Astrocyte (in vitro differentiated cells and primary cell): ENCODE measurements at regions not wholly inside any gene's neighbourhood (a gene's known extent, or its start where the extent isn't known, plus 50 kb on each side); places are given as distances from the start of the nearest gene placed in this dataset.

Experiments used
- DNase-seq: peaks from one replicate; pipeline ENCODE4 v3.0.0-alpha.2; 2010; ENCODE audit warnings: low read depth
- FAIRE-seq: peaks from 2 replicates; lab custom pipeline; 2011; peaks lifted over from hg19 to GRCh38; lab: Jason Lieb, UNC
- H2AFZ ChIP-seq: 2 replicates; pipeline ENCODE4 v1.6.0; 2012; ENCODE audit warnings: low read depth, low read length, inconsistent platforms
- H3K27ac ChIP-seq: 2 replicates; pipeline ENCODE4 v1.5.1; 2011; ENCODE audit warnings: low read depth, low read length, inconsistent platforms
- H3K27me3 ChIP-seq: 2 replicates; pipeline ENCODE4 v1.6.0; 2011; ENCODE audit warnings: low read length, inconsistent platforms; ENCODE audit not compliant: insufficient read depth
- H3K36me3 ChIP-seq: 2 replicates; pipeline ENCODE4 v1.5.1; 2011; ENCODE audit warnings: low read length, inconsistent platforms; ENCODE audit not compliant: insufficient read depth
- H3K4me1 ChIP-seq: 2 replicates; pipeline ENCODE4 v1.5.1; 2011; ENCODE audit warnings: low read length, inconsistent platforms; ENCODE audit not compliant: insufficient read depth
- H3K4me2 ChIP-seq: 2 replicates; pipeline ENCODE4 v1.6.0; 2012; ENCODE audit warnings: low read length, inconsistent platforms
- H3K4me3 ChIP-seq: 2 replicates; pipeline ENCODE4 v1.5.1; 2011; ENCODE audit warnings: low read depth, mild to moderate bottlenecking, low read length, inconsistent platforms; ENCODE audit not compliant: insufficient read depth
- H3K79me2 ChIP-seq: 2 replicates; pipeline ENCODE4 v1.6.0; 2012; ENCODE audit warnings: mild to moderate bottlenecking, low read length, inconsistent platforms; ENCODE audit not compliant: insufficient read depth
- H3K9ac ChIP-seq: 2 replicates; pipeline ENCODE4 v1.6.0; 2012; ENCODE audit warnings: mild to moderate bottlenecking, low read length, inconsistent platforms
- H3K9me3 ChIP-seq: 2 replicates; pipeline ENCODE4 v1.5.1; 2012; ENCODE audit warnings: low read depth, mild to moderate bottlenecking, low read length, inconsistent platforms; ENCODE audit not compliant: insufficient read depth
- H4K20me1 ChIP-seq: 2 replicates; pipeline ENCODE4 v1.6.0; 2012; ENCODE audit warnings: low read length, inconsistent platforms; ENCODE audit not compliant: insufficient read depth
- H3K27ac Mint-ChIP-seq: one replicate; pipeline ENCODE4 v1.8.0; 2021; ENCODE audit warnings: mild to moderate bottlenecking, mixed read lengths; ENCODE audit not compliant: unreplicated experiment
- H3K27me3 Mint-ChIP-seq: one replicate; pipeline ENCODE4 v1.8.0; 2021; ENCODE audit warnings: low read depth, mixed read lengths; ENCODE audit not compliant: unreplicated experiment
- H3K36me3 Mint-ChIP-seq: one replicate; pipeline ENCODE4 v1.8.0; 2021; ENCODE audit warnings: low read depth, mixed read lengths; ENCODE audit not compliant: unreplicated experiment
- H3K4me1 Mint-ChIP-seq: one replicate; pipeline ENCODE4 v1.8.0; 2021; ENCODE audit warnings: low read depth, mixed read lengths; ENCODE audit not compliant: unreplicated experiment
- H3K4me3 Mint-ChIP-seq: one replicate; pipeline ENCODE4 v1.8.0; 2021; ENCODE audit warnings: mild to moderate bottlenecking, moderate library complexity, mixed read lengths; ENCODE audit not compliant: unreplicated experiment
- H3K9me3 Mint-ChIP-seq: one replicate; pipeline ENCODE4 v1.8.0; 2021; ENCODE audit warnings: mild to moderate bottlenecking, mixed read lengths; ENCODE audit not compliant: unreplicated experiment
- EZH2 ChIP-seq: IDR thresholded peaks from 2 replicates; pipeline ENCODE4 v1.6.1; 2012; ENCODE audit warnings: mild to moderate bottlenecking, low read length, inconsistent platforms; ENCODE audit not compliant: insufficient read depth
- TF ChIP-seq, protein P1 (sequence below): IDR thresholded peaks from 2 replicates; pipeline ENCODE4 v1.5.1; 2011; ENCODE audit warnings: low read depth, mild to moderate bottlenecking, inconsistent platforms, low read length, moderate library complexity; ENCODE audit not compliant: insufficient read depth

DNA sequence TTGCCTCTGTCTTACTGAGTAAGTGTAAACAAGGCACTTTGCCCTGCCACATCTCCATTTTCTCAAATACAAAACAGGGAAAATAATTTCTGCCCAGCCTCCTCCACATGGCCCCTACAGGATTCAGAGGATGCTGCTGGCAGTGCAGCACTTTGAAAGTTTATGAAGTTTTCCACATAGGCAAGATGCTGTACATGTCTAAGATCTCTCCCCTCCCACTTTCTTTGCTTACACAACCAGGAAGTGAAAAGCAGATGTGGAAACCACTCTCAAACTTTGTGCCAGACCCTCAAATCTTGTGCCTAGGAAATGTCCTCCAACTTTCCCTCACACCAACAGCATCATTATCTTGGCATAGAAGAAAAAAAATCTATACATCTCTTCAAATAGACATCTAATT, 257.0 kb upstream of the LDB2 start:
- Mint-ChIP-seq H3K36me3 (no peaks in the 10 kb centered on the region), H3K9me3 (no peaks in the 10 kb centered on the region), H3K4me3 (no peak overlapping the region), H3K4me1 (peaks cover 2% of the 10 kb centered on the region), H3K27me3 (no peaks in the 10 kb centered on the region), H3K27ac (no peak overlapping the region)
- DNase-seq (no peak), FAIRE-seq (no peak)
- no peaks in the 10 kb centered on the region for H3K36me3 ChIP-seq
- no peaks in the 10 kb centered on the region for H3K79me2 ChIP-seq
- H3K4me2 ChIP-seq: no peak overlapping the region
- no peak overlapping the region for H3K4me3 ChIP-seq
- H4K20me1 ChIP-seq: no peaks in the 10 kb centered on the region
- no peaks in the 10 kb centered on the region for H3K9me3 ChIP-seq
- no peaks in the 10 kb centered on the region for H3K27me3 ChIP-seq
- no peak for TF ChIP-seq EZH2
- TF ChIP-seq, protein P1, sequence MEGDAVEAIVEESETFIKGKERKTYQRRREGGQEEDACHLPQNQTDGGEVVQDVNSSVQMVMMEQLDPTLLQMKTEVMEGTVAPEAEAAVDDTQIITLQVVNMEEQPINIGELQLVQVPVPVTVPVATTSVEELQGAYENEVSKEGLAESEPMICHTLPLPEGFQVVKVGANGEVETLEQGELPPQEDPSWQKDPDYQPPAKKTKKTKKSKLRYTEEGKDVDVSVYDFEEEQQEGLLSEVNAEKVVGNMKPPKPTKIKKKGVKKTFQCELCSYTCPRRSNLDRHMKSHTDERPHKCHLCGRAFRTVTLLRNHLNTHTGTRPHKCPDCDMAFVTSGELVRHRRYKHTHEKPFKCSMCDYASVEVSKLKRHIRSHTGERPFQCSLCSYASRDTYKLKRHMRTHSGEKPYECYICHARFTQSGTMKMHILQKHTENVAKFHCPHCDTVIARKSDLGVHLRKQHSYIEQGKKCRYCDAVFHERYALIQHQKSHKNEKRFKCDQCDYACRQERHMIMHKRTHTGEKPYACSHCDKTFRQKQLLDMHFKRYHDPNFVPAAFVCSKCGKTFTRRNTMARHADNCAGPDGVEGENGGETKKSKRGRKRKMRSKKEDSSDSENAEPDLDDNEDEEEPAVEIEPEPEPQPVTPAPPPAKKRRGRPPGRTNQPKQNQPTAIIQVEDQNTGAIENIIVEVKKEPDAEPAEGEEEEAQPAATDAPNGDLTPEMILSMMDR: no peak
- H3K4me1 ChIP-seq: no peaks in the 10 kb centered on the region
- no peak overlapping the region for H3K9ac ChIP-seq
- no peak overlapping the region for H2AFZ ChIP-seq
- H3K27ac ChIP-seq: no peak overlapping the region

DNA sequence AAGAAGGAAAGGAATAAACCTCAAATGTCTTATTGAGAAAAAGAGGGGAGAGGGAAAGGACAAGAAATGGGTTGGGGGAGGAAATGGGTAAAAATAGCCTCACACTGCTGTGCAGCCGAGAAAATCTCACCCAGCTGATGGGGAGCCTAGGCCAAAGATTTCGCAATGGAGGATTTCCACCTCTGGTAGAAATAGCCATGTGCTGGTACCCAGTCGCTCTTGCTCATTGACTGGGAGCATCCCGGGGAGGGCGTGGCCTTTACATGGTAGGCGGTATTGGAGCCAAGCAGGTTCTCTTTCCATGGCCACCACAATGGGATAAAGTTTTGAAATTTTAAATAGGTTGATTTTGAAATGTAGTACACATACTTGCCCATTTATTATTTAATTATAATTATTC, 255.1 kb upstream of the LDB2 start:
- Histone ChIP-seq H3K9ac (no peak overlapping the region), H3K4me3 (no peak overlapping the region), H4K20me1 (no peaks in the 10 kb centered on the region), H3K79me2 (no peaks in the 10 kb centered on the region), H3K36me3 (no peaks in the 10 kb centered on the region), H3K4me2 (no peak overlapping the region), H2AFZ (no peak overlapping the region), H3K27me3 (no peaks in the 10 kb centered on the region), H3K4me1 (no peaks in the 10 kb centered on the region), H3K27ac (no peak overlapping the region), H3K9me3 (no peaks in the 10 kb centered on the region)
- H3K27ac Mint-ChIP-seq: no peak overlapping the region
- H3K4me1 Mint-ChIP-seq: peaks cover 2% of the 10 kb centered on the region
- H3K9me3 Mint-ChIP-seq: peaks cover 3% of the 10 kb centered on the region
- TF ChIP-seq, protein P1: no peak
- no peak for TF ChIP-seq EZH2
- H3K36me3 Mint-ChIP-seq: no peaks in the 10 kb centered on the region
- FAIRE-seq (no peak), DNase-seq (no peak)
- no peaks in the 10 kb centered on the region for H3K27me3 Mint-ChIP-seq
- no peak overlapping the region for H3K4me3 Mint-ChIP-seq

DNA sequence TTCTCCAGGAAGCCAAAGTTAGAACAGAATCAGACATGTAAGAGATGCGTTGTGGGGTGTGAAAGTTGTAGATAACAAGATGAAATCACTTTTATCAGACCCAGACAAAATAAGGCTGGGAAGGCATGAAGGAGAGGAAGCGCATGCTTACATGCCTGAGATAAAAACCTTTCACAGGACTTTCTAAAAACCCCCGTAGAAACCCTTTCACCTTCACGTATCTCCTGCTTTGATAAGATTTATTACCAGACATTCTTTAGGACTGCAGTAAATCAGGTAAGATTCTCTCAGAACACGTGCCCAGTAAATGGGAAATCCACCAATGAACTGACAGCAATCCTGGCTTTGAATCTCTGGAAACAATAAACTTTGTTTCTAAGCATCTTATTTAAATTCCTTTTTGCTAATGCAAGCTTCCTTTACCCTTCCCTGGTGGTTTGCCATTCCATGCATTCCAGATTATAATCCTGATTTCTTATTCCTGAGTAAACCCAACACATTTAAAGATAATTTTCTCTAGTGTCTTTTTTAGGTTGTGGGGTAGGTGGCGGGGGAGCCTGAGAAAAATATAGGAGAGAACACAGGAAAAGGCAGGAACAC, 254.6 kb upstream of the LDB2 start:
- peaks cover 2% of the 10 kb centered on the region for H3K4me1 Mint-ChIP-seq
- no peaks in the 10 kb centered on the region for H4K20me1 ChIP-seq
- H3K36me3 Mint-ChIP-seq: no peaks in the 10 kb centered on the region
- peak; percentile 73 for FAIRE-seq
- H3K27me3 ChIP-seq: no peaks in the 10 kb centered on the region
- H3K9ac ChIP-seq: no peak overlapping the region
- peaks cover 3% of the 10 kb centered on the region for H3K9me3 Mint-ChIP-seq
- no peak for TF ChIP-seq EZH2
- no peak overlapping the region for H3K4me3 Mint-ChIP-seq
- H3K27me3 Mint-ChIP-seq: no peaks in the 10 kb centered on the region
- no peak overlapping the region for H3K27ac ChIP-seq
- H3K36me3 ChIP-seq: no peaks in the 10 kb centered on the region
- no peak overlapping the region for H3K4me2 ChIP-seq
- DNase-seq: no peak
- no peak overlapping the region for H3K4me3 ChIP-seq
- no peaks in the 10 kb centered on the region for H3K4me1 ChIP-seq
- no peaks in the 10 kb centered on the region for H3K79me2 ChIP-seq
- no peak overlapping the region for H2AFZ ChIP-seq
- no peak overlapping the region for H3K27ac Mint-ChIP-seq
- no peaks in the 10 kb centered on the region for H3K9me3 ChIP-seq
